ENCODE measurements at regions not wholly inside any gene's neighbourhood (a gene's known extent, or its start where the extent isn't known, plus 50 kb on each side); places are given as distances from the start of the nearest gene placed in this dataset.

- no peak overlapping the region for H3K27ac ChIP-seq
- TF ChIP-seq CTCF (IDR thresholded peaks at IDR 0.05 in 8 of 11, conservative IDR thresholded peaks at IDR 0.05 in 3 of 11) (no peak), POLR2A (IDR thresholded peaks at IDR 0.05) (no peak), POLR2AphosphoS5 (IDR thresholded peaks at IDR 0.05) (no peak)
- 75 to 86% (median 82%) methylated on average over 1 of the region's 1 CpG for WGBS, 5 donors
- peaks cover 0 to 2% (median 0%) of the 10 kb centered on the region in 8 donors for H3K9me3 ChIP-seq
- intact Hi-C loops (cut with DNase I; ENCODE audit: low total_unique reads) = no loop called here
- no peaks in the 10 kb centered on the region for H3K36me3 ChIP-seq
- no peaks in the 10 kb centered on the region for H3K27me3 ChIP-seq (replicated peaks in 1 of 7)
- DNase-seq = no peak
- no peak overlapping the region for H3K4me3 ChIP-seq
- no peaks in the 10 kb centered on the region for H3K4me1 ChIP-seq
Measured at GRCh38 chr21:20522611-20523010, 475.6 kb upstream of the NCAM2 start.

GRCh38 chr21:20523191-20523590 lies 475.0 kb upstream of the NCAM2 start:
- no peak for DNase-seq
- H3K9me3 ChIP-seq = peaks cover 0 to 3% (median 0%) of the 10 kb centered on the region in 8 donors
- no peak overlapping the region for H3K4me3 ChIP-seq
- TF ChIP-seq POLR2AphosphoS5 (IDR thresholded peaks at IDR 0.05) (no peak), CTCF (IDR thresholded peaks at IDR 0.05 in 8 of 11, conservative IDR thresholded peaks at IDR 0.05 in 3 of 11) (no peak), POLR2A (IDR thresholded peaks at IDR 0.05) (no peak)
- no peaks in the 10 kb centered on the region for H3K27me3 ChIP-seq (replicated peaks in 1 of 7)
- H3K27ac ChIP-seq = no peak overlapping the region
- intact Hi-C loops (cut with DNase I; ENCODE audit: low total_unique reads) = no loop called here
- H3K36me3 ChIP-seq = no peaks in the 10 kb centered on the region
- no peaks in the 10 kb centered on the region for H3K4me1 ChIP-seq

- peaks cover 0 to 3% (median 0%) of the 10 kb centered on the region in 8 donors for H3K9me3 ChIP-seq
- 77 to 91% (median 84%) methylated on average over 5 of the region's 5 CpGs for WGBS, 5 donors
- no peaks in the 10 kb centered on the region for H3K4me1 ChIP-seq
- TF ChIP-seq CTCF (IDR thresholded peaks at IDR 0.05 in 8 of 11, conservative IDR thresholded peaks at IDR 0.05 in 3 of 11) (no peak), POLR2A (IDR thresholded peaks at IDR 0.05) (no peak), POLR2AphosphoS5 (IDR thresholded peaks at IDR 0.05) (no peak)
- DNase-seq = no peak
- H3K4me3 ChIP-seq = no peak overlapping the region
- H3K27me3 ChIP-seq (replicated peaks in 1 of 7) = no peaks in the 10 kb centered on the region
- H3K27ac ChIP-seq = no peak overlapping the region
- intact Hi-C loops (cut with DNase I; ENCODE audit: low total_unique reads) = no loop called here
- no peaks in the 10 kb centered on the region for H3K36me3 ChIP-seq
Measured at GRCh38 chr21:20527731-20528460, 470.3 kb upstream of the NCAM2 start.

GRCh38 chr21:20537130-20537529 lies 461.1 kb upstream of the NCAM2 start:
- Histone ChIP-seq H3K27me3 (replicated peaks in 1 of 7) (no peaks in the 10 kb centered on the region), H3K4me3 (no peak overlapping the region), H3K27ac (no peak overlapping the region), H3K4me1 (no peaks in the 10 kb centered on the region), H3K9me3 (peaks cover 0 to 10% (median 0%) of the 10 kb centered on the region in 8 donors), H3K36me3 (no peaks in the 10 kb centered on the region)
- intact Hi-C loops (cut with DNase I; ENCODE audit: low total_unique reads) = no loop called here
- TF ChIP-seq POLR2AphosphoS5 (IDR thresholded peaks at IDR 0.05) (no peak), CTCF (IDR thresholded peaks at IDR 0.05 in 8 of 11, conservative IDR thresholded peaks at IDR 0.05 in 3 of 11) (no peak), POLR2A (IDR thresholded peaks at IDR 0.05) (no peak)
- WGBS, 5 donors = 88 to 100% (median 95%) methylated on average over 1 of the region's 1 CpG
- DNase-seq = no peak
